ENCODE measurements at regions not wholly inside any gene's neighbourhood (a gene's known extent, or its start where the extent isn't known, plus 50 kb on each side); places are given as distances from the start of the nearest gene placed in this dataset.
"Not testable (repeated sequence)": the region's sequence is repeated elsewhere in the genome, so short reads cannot be mapped to it uniquely, and the experiment has no call there.

GRCh38 chr7:73244782-73245311, 63.8 kb downstream of the NSUN5 start:
- DNase-seq (ENCODE audit: low read depth, low spot score); H3K4me3 ChIP-seq (ENCODE audit: low read depth, low read length); in situ Hi-C loops (cut with HindIII; ENCODE audit: low sequenced_read_pairs): not testable (repeated sequence)

GRCh38 chr7:73234994-73235717, 73.5 kb downstream of the NSUN5 start:
- in situ Hi-C loops (cut with HindIII; ENCODE audit: low sequenced_read_pairs); DNase-seq (ENCODE audit: low read depth, low spot score): not testable (repeated sequence)
- H3K4me3 ChIP-seq (ENCODE audit: low read depth, low read length): peak overlapping the region; percentile 24

DNA sequence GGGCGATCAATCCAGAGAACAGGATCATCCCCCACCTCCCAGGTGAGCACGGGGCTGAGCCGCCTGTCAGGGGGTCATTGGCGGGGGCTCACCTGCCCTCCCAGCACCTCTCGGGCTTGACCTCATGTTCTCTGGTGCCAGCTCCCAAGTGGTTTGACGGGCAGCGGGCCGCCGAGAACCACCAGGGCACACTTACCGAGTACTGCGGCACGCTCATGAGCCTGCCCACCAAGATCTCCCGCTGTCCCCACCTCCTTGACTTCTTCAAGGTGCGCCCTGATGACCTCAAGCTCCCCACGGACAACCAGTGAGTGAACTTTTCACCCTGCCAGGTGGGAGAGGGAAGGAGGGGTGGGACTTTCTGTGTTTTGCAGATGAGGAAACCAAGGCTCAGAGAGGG, 82.9 kb downstream of the NSUN5 start:
- DNase-seq (ENCODE audit: low read depth, low spot score); H3K4me3 ChIP-seq (ENCODE audit: low read depth, low read length); in situ Hi-C loops (cut with HindIII; ENCODE audit: low sequenced_read_pairs): not testable (repeated sequence)

DNA sequence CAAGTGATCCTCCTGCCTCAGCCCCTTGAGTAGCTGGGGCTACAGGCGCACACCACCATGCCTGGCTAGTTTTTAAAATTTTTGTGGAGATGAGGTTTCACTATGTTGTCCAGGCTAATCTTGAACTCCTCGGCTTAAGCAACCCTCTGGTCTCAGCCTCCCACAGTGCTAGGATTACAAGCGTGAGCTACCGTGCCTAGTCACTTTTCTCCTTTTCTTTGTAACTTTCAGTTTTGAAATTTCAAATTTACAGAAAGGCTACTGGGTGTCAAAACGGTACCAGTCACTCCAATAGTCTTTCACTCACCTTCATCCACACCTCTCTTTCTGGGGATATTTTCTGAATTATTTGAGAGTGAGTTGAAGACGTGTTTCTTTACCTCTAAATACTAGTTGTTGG, 86.9 kb downstream of the NSUN5 start:
- H3K4me3 ChIP-seq (ENCODE audit: low read depth, low read length); in situ Hi-C loops (cut with HindIII; ENCODE audit: low sequenced_read_pairs); DNase-seq (ENCODE audit: low read depth, low spot score): not testable (repeated sequence)

- in situ Hi-C loops (cut with HindIII; ENCODE audit: low sequenced_read_pairs); H3K4me3 ChIP-seq (ENCODE audit: low read depth, low read length); DNase-seq (ENCODE audit: low read depth, low spot score): not testable (repeated sequence)
These were observed 87.8 kb downstream of the NSUN5 start for GRCh38 chr7:73220766-73221370.

DNA sequence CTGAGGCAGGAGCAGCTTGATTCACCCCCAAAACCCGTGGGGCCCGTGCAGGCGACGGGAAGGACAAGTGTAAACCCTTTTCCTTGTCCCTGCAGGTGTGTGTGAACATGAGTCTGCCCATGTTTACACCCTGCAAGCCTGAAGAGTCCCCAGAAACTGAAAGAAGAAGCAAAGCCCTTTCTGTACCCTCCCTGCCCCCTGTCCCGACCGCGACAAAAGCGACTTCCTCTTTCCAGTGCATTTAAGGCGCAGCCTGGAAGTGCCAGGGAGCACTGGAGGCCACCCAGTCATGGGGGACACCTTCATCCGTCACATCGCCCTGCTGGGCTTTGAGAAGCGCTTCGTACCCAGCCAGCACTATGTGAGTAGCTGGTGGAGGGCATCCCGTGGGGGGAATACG, 88.3 kb downstream of the NSUN5 start:
- H3K4me3 ChIP-seq (ENCODE audit: low read depth, low read length); in situ Hi-C loops (cut with HindIII; ENCODE audit: low sequenced_read_pairs); DNase-seq (ENCODE audit: low read depth, low spot score): not testable (repeated sequence)

GRCh38 chr7:73218802-73219201, 89.8 kb downstream of the NSUN5 start:
- H3K4me3 ChIP-seq (ENCODE audit: low read depth, low read length); in situ Hi-C loops (cut with HindIII; ENCODE audit: low sequenced_read_pairs); DNase-seq (ENCODE audit: low read depth, low spot score): not testable (repeated sequence)

GRCh38 chr7:73216046-73216675, 92.5 kb downstream of the NSUN5 start:
- in situ Hi-C loops (cut with HindIII; ENCODE audit: low sequenced_read_pairs); DNase-seq (ENCODE audit: low read depth, low spot score); H3K4me3 ChIP-seq (ENCODE audit: low read depth, low read length): not testable (repeated sequence)

DNA sequence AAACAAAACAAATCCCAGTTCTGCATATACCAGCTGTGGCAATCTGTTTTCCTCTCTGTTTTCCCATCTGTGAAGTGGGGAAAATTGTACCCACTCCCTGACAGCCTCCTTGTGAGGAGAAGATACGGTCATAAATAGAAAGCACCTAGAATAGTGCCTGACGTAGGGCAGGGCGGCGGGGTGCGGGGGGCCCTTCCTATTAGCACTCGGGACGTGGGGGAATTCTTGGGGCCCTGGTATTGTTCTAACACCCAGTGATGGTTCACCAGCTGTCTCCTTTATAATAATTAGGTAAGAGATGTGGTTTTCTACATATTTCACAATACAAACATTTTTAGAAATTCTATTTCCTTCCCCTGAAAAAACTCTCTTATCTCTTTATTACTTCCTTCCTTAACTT, 93.4 kb downstream of the NSUN5 start:
- DNase-seq (ENCODE audit: low read depth, low spot score); H3K4me3 ChIP-seq (ENCODE audit: low read depth, low read length); in situ Hi-C loops (cut with HindIII; ENCODE audit: low sequenced_read_pairs): not testable (repeated sequence)

DNA sequence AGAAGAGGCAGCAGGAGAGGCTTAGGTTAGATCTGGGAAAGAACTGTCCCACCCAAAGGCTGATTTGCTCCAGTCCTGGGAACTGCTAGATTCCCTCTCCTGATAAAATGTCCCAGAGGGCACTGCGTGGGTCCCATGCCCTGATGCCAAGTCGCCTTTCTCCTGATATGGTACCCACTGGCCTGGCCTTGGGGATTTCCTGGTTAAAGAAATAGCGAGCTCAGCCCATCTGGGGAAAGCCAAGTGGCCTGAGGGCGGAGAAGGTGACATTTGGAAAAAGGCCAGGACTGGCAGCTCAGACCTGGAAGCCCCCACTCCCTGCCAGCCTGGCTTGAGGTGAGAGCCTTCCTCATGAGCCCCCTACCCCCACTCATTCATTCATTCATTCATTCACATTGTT, 94.2 kb downstream of the NSUN5 start:
- in situ Hi-C loops (cut with HindIII; ENCODE audit: low sequenced_read_pairs); H3K4me3 ChIP-seq (ENCODE audit: low read depth, low read length); DNase-seq (ENCODE audit: low read depth, low spot score): not testable (repeated sequence)

GRCh38 chr7:73213076-73213475, 95.5 kb downstream of the NSUN5 start:
- H3K4me3 ChIP-seq (ENCODE audit: low read depth, low read length); in situ Hi-C loops (cut with HindIII; ENCODE audit: low sequenced_read_pairs); DNase-seq (ENCODE audit: low read depth, low spot score): not testable (repeated sequence)

DNA sequence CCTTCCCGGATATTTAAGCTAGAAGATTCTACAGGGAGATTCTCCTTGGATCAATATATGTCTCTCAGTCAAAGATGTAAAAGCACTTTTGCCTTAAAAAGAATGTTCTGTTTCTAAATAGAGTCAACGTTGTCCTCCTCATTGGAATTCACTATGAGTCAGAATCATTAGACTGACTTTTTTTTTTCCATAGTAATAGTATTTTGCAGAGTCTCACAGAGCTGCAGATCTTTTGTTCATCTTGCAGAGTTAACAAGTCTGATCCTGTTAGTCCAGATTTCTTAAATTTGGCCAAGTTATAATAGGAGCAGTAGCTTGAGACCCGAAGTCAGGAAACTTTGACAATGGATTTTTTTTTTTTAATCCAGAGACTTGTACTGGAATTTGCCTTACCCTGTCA, 103.0 kb downstream of the NSUN5 start:
- in situ Hi-C loops (cut with HindIII; ENCODE audit: low sequenced_read_pairs); H3K4me3 ChIP-seq (ENCODE audit: low read depth, low read length); DNase-seq (ENCODE audit: low read depth, low spot score): not testable (repeated sequence)

- DNase-seq (ENCODE audit: low read depth, low spot score): peak; percentile 82
- H3K4me3 ChIP-seq (ENCODE audit: low read depth, low read length); in situ Hi-C loops (cut with HindIII; ENCODE audit: low sequenced_read_pairs): not testable (repeated sequence)
These were observed 103.7 kb downstream of the NSUN5 start for GRCh38 chr7:73204898-73205297.

DNA sequence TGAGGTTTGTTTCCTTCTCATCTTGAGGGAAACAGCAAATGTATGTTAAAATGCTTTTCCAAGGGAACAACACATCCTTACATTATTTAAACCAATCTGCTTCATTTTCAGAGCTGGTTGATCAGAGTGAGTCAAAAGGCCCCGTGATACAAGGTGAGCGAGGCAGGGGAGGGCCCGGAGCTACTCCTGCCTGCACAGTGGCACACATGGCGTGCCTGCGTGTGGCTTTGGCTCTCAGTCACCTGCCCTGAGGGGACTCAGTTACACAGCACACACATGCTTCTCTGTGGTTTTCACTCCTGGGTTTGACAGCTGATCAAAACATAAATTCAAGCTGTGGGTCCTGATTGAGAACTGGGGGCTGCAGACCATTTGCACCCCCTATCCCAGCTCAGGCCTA, 105.3 kb downstream of the NSUN5 start:
- in situ Hi-C loops (cut with HindIII; ENCODE audit: low sequenced_read_pairs); DNase-seq (ENCODE audit: low read depth, low spot score); H3K4me3 ChIP-seq (ENCODE audit: low read depth, low read length): not testable (repeated sequence)

- in situ Hi-C loops (cut with HindIII; ENCODE audit: low sequenced_read_pairs); DNase-seq (ENCODE audit: low read depth, low spot score); H3K4me3 ChIP-seq (ENCODE audit: low read depth, low read length): not testable (repeated sequence)
These were observed 107.4 kb downstream of the NSUN5 start for GRCh38 chr7:73201264-73201663.

DNA sequence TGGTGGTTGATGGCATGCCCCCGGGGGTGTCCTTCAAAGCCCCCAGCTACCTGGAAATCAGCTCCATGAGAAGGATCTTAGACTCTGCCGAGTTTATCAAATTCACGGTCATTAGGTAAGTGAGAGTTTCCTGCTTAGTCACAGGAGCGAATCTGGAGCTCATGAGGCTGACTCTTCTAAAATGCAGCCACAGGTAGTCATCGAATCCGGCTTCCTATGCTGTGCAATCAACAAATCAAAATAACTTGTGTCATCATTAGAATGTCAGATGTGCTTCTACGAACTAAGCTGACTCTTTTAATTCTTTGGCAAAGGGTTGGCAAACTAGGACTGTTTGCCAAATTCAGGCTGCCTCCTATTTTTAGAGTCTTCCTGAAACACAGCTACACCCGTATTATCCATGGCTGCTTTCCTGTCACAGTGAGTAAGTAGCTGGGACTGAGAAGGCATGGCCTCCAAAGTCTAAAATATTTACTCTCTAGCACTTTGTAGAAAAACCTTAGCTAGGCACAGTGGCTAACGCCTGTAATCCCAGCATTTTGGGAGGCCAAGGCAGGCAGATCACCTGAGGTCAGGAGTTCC, 108.0 kb downstream of the NSUN5 start:
- in situ Hi-C loops (cut with HindIII; ENCODE audit: low sequenced_read_pairs); H3K4me3 ChIP-seq (ENCODE audit: low read depth, low read length); DNase-seq (ENCODE audit: low read depth, low spot score): not testable (repeated sequence)

- H3K4me3 ChIP-seq (ENCODE audit: low read depth, low read length); DNase-seq (ENCODE audit: low read depth, low spot score); in situ Hi-C loops (cut with HindIII; ENCODE audit: low sequenced_read_pairs): not testable (repeated sequence)
These were observed 108.2 kb upstream of the SPDYE9 start for GRCh38 chr7:73193991-73194390.
